Transverse colon (tissue), 4 donors: ENCODE measurements at regions not wholly inside any gene's neighbourhood (a gene's known extent, or its start where the extent isn't known, plus 50 kb on each side); places are given as distances from the start of the nearest gene placed in this dataset.

ENCODE experiments used
- DNase-seq: peaks from one replicate; pipeline ENCODE4 v3.0.0-alpha.2; 2019
- H3K27ac ChIP-seq, 4 donors: fragments of 200-600 bp; sonication (generic); 2 replicates each; pipeline ENCODE4 v1.5.1; 2016 to 2018; ENCODE audit warnings: inconsistent platforms in 4 of 4
- H3K27me3 ChIP-seq: fragments of 200-600 bp; sonication (generic); 2 replicates; pipeline ENCODE4 v1.5.1; 2017; ENCODE audit warnings: inconsistent platforms
- H3K36me3 ChIP-seq, 4 donors: fragments of 200-600 bp; sonication (generic); 2 replicates each; pipeline ENCODE4 v1.5.1; 2017 to 2019; ENCODE audit warnings: inconsistent platforms in 4 of 4
- H3K4me1 ChIP-seq, 4 donors: fragments of 200-600 bp; sonication (generic); 2 replicates each; pipeline ENCODE4 v1.5.1; 2017 to 2020; ENCODE audit warnings: inconsistent platforms in 4 of 4
- H3K4me3 ChIP-seq, 4 donors: fragments of 200-600 bp; sonication (generic); 1 replicate in 1 of 4; 2 replicates in 3 of 4; pipeline versions ENCODE4 v1.5.1 to v1.6.1; 2017 to 2019; ENCODE audit warnings: inconsistent platforms in 4 of 4
- H3K9me3 ChIP-seq, 2 donors: fragments of 200-600 bp; sonication (generic); 2 replicates each; pipeline ENCODE4 v1.5.1; 2017 to 2019; ENCODE audit warnings: inconsistent platforms in 2 of 2
- CTCF ChIP-seq, 5 experiments: fragments of 200-600 bp in 3 of 5; fragments of 450-650 bp in 2 of 5; sonication (generic) in 3 of 5; IDR thresholded peaks; 1 replicate in 2 of 5; 2 replicates in 3 of 5; pipeline ENCODE4 v1.5.1; 2016 to 2017; ENCODE audit warnings: antibody characterized with exemption in 5 of 5, inconsistent platforms in 3 of 5, mild to moderate bottlenecking in 2 of 5, moderate library complexity in 1 of 5
- EP300 ChIP-seq: sonication (generic); formaldehyde crosslinking; IDR thresholded peaks from one replicate; pipeline ENCODE4 v1.6.1; 2017; ENCODE audit warnings: antibody characterized with exemption, low read depth
- POLR2A ChIP-seq: fragments of 450-650 bp; IDR thresholded peaks from one replicate; pipeline ENCODE4 v1.6.1; 2016; ENCODE audit warnings: antibody characterized with exemption, mild to moderate bottlenecking, moderate library complexity
- POLR2AphosphoS5 ChIP-seq, 3 donors: sonication (generic); formaldehyde crosslinking; IDR thresholded peaks; one replicate each; pipeline ENCODE4 v1.6.1; 2016; ENCODE audit warnings: antibody characterized with exemption in 3 of 3
- WGBS, 2 donors: methylation state at CpG; one replicate each; pipeline ENCODE4 v1.1.5; 2018; ENCODE audit warnings: low coverage in 1 of 2; 5-methylcytosine and 5-hydroxymethylcytosine counted together
- in situ Hi-C, 4 donors: fragments of 200-750 bp; cut with MboI; loops; one replicate each; pipeline versions ENCODE4 v1.15.0 to v1.15.1; 2017; ENCODE audit warnings: low sequenced_read_pairs in 3 of 4, low pct_ligation_motif_present in 1 of 4, low pct_unique_long_range_greater_than_20kb in 1 of 4
- intact Hi-C: fragments of 100-400 bp; cut with DNase I; formaldehyde crosslinking; loops from one replicate; pipeline ENCODE4 v1.15.1; 2023; ENCODE audit warnings: low total_unique reads

GRCh38 chr1:58903514-58904298 lies 119.9 kb upstream of the JUN start:
- Histone ChIP-seq H3K27me3 (no peaks in the 10 kb centered on the region), H3K4me3 (peak overlapping the region; percentile 23 to 58 (median 39)), H3K27ac (peak overlapping the region; percentile 95 to 96 (median 96)), H3K9me3 (no peaks in the 10 kb centered on the region), H3K4me1 (peaks cover 16 to 51% (median 32%) of the 10 kb centered on the region in 4 donors), H3K36me3 (no peaks in the 10 kb centered on the region)
- DNase-seq: peak; percentile 94
- intact Hi-C loops (loop anchor here (5.0 to 10.0 kb wide), 2 partner anchors 394 to 801 kb away; partner anchors contain the start of gene FGGY), in situ Hi-C loops (loop anchor here in 2 of 4 donors (10.0 to 25.0 kb wide), 2 partner anchors 119 to 384 kb away; partner anchors contain the start of genes FGGY (in 1 of the 2) and JUN (in 1 of the 2))
- peak; percentile 38 for TF ChIP-seq EP300
- peak; percentile 79 to 89 (median 86) for TF ChIP-seq POLR2AphosphoS5 (IDR thresholded peaks at IDR 0.05)
- TF ChIP-seq CTCF (IDR thresholded peaks at IDR 0.05): no peak
- TF ChIP-seq POLR2A: peak; percentile 96
- WGBS, 2 donors: 1% methylated on average over 54 of the region's 70 CpGs; no CpG with 5 or more reads in 1 of the 2 donors

- Histone ChIP-seq H3K36me3 (no peaks in the 10 kb centered on the region), H3K9me3 (no peaks in the 10 kb centered on the region), H3K27ac (peak overlapping the region; percentile 95 to 96 (median 96)), H3K4me1 (peaks cover 8 to 43% (median 24%) of the 10 kb centered on the region in 4 donors), H3K27me3 (no peaks in the 10 kb centered on the region), H3K4me3 (peak overlapping the region; percentile 23 to 58 (median 39))
- no peak for DNase-seq
- intact Hi-C loops: loop anchor here (5.0 to 10.0 kb wide), 2 partner anchors 393 to 800 kb away; partner anchors contain the start of gene FGGY
- TF ChIP-seq POLR2A (no peak), EP300 (no peak), CTCF (IDR thresholded peaks at IDR 0.05) (no peak), POLR2AphosphoS5 (IDR thresholded peaks at IDR 0.05) (no peak)
- in situ Hi-C loops: loop anchor here in 2 of 4 donors (10.0 to 25.0 kb wide), 2 partner anchors 120 to 383 kb away; partner anchors contain the start of genes FGGY (in 1 of the 2) and JUN (in 1 of the 2)
- WGBS, 2 donors: 60 to 70% methylated on average over 6 to 8 of the region's 8 CpGs
Observed at GRCh38 chr1:58904299-58905125, 120.7 kb upstream of the JUN start.

- intact Hi-C loops: loop anchor here (10.0 kb wide), 1 partner anchor 800 kb away; no protein-coding TSS in a partner anchor
- H3K4me1 ChIP-seq: peaks cover 5 to 37% (median 19%) of the 10 kb centered on the region in 4 donors
- peak overlapping the region in 2 of 4 donors; percentile 95 to 96 for H3K27ac ChIP-seq
- WGBS, 2 donors: 81 to 94% methylated on average over 2 to 3 of the region's 3 CpGs
- TF ChIP-seq EP300 (no peak), CTCF (IDR thresholded peaks at IDR 0.05) (no peak), POLR2AphosphoS5 (IDR thresholded peaks at IDR 0.05) (no peak), POLR2A (no peak)
- no peaks in the 10 kb centered on the region for H3K27me3 ChIP-seq
- H3K4me3 ChIP-seq: no peak overlapping the region
- in situ Hi-C loops: loop anchor here in 2 of 4 donors (10.0 to 25.0 kb wide), 2 partner anchors 120 to 382 kb away; partner anchors contain the start of genes FGGY (in 1 of the 2) and JUN (in 1 of the 2)
- H3K9me3 ChIP-seq: no peaks in the 10 kb centered on the region
- no peak for DNase-seq
- H3K36me3 ChIP-seq: no peaks in the 10 kb centered on the region
Observed at GRCh38 chr1:58905126-58905490, 121.3 kb upstream of the JUN start.
